Cardiac muscle cell (in vitro differentiated cells and primary cell): ENCODE measurements at regions not wholly inside any gene's neighbourhood (a gene's known extent, or its start where the extent isn't known, plus 50 kb on each side); places are given as distances from the start of the nearest gene placed in this dataset.

Experiments
- DNase-seq, 2 donors: peaks; one replicate each; pipeline versions ENCODE4 v3.0.0 to v3.0.0-alpha.2; 2010 to 2017; ENCODE audit warnings: low read depth in 1 of 2, low spot score in 1 of 2
- H3K27ac ChIP-seq: fragments of 200-600 bp; sonication (generic); 2 replicates; pipeline ENCODE4 v1.5.1; 2016
- H3K27me3 ChIP-seq: fragments of 200-600 bp; sonication (generic); 2 replicates; pipeline ENCODE4 v1.6.0; 2016; ENCODE audit warnings: control low read depth
- H3K36me3 ChIP-seq: fragments of 200-600 bp; sonication (generic); 2 replicates; pipeline ENCODE4 v1.5.1; 2016; ENCODE audit warnings: control low read depth
- H3K4me1 ChIP-seq: fragments of 200-600 bp; sonication (generic); 2 replicates; pipeline ENCODE4 v1.8.1; 2017; ENCODE audit warnings: low read depth, mild to moderate bottlenecking, mixed run types
- H3K4me3 ChIP-seq: fragments of 200-600 bp; sonication (generic); 2 replicates; pipeline ENCODE4 v1.5.1; 2016; ENCODE audit warnings: mild to moderate bottlenecking
- H3K9me3 ChIP-seq: fragments of 200-600 bp; sonication (generic); 2 replicates; pipeline ENCODE4 v1.5.1; 2017; ENCODE audit warnings: low read depth, mild to moderate bottlenecking, control low read depth
- TF ChIP-seq, protein P1 (sequence below): IDR thresholded peaks from 2 replicates; pipeline ENCODE4 v1.5.1; 2012; ENCODE audit warnings: low read depth, mild to moderate bottlenecking, low read length

DNA sequence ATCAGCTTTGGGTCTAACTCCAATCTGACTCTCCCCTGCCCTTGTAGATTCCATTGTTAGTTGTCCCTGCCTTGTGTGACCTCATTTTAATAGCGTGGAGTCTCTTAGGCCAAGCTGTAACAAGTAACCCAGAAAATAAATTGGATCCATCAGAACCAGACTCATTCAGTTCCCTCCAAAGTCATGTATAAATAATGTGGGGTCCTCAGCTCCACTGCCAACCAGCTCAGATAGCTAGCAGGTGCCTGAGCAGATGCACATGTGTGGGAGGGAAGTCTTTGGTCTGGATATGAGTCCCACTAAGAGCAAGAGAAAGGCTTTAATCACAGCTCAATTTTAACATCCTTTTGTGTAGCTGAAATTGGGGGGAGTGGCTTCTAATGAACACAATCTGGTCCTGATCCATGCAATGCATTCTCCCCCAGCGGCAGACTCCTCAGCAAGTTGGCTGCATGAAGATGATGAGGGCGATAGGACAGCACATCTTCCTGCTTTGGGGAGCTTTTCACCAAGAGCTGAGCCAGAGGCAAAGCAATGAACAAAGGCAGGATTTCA is 151.6 kb downstream of the ABCC12 start:
- Histone ChIP-seq H3K4me3 (no peak overlapping the region), H3K27me3 (no peaks in the 10 kb centered on the region), H3K9me3 (no peaks in the 10 kb centered on the region), H3K27ac (no peak overlapping the region), H3K4me1 (no peaks in the 10 kb centered on the region), H3K36me3 (no peaks in the 10 kb centered on the region)
- TF ChIP-seq, protein P1, sequence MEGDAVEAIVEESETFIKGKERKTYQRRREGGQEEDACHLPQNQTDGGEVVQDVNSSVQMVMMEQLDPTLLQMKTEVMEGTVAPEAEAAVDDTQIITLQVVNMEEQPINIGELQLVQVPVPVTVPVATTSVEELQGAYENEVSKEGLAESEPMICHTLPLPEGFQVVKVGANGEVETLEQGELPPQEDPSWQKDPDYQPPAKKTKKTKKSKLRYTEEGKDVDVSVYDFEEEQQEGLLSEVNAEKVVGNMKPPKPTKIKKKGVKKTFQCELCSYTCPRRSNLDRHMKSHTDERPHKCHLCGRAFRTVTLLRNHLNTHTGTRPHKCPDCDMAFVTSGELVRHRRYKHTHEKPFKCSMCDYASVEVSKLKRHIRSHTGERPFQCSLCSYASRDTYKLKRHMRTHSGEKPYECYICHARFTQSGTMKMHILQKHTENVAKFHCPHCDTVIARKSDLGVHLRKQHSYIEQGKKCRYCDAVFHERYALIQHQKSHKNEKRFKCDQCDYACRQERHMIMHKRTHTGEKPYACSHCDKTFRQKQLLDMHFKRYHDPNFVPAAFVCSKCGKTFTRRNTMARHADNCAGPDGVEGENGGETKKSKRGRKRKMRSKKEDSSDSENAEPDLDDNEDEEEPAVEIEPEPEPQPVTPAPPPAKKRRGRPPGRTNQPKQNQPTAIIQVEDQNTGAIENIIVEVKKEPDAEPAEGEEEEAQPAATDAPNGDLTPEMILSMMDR = no peak
- DNase-seq = no peak

DNA sequence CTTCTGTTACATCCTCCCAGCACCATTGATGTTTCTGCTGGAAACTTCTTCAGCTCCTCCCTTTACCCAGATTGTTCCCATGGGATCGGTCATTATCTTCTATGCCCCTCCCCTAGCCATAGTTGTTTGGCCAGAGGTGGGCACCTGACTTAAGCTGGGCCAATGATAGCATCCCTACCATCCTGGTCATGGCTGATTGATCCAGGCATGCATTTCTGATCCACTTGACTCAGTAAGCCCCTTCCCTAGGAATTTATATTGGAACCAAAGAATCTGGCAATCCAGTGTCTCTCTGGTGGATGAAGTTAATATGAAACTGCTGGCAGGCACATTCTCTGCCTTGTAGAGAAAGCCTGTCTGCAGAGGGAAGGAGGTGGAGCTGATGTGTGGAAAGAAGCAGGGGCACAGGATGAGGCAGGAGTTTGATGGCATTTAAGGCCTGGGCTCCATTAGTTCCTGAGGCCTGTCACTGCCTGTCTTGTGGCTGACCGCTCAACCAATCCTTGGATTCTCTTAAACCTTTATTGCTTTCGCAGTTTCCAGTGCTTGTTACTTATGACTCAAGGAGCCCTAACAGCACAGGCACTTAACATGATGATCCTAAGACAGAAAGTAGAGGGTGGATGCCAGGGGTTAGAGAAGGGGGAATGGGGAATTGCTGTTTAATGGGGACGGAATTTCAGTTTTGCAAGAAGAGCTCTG is 152.4 kb downstream of the ABCC12 start:
- no peaks in the 10 kb centered on the region for H3K27me3 ChIP-seq
- H3K4me3 ChIP-seq = no peak overlapping the region
- no peaks in the 10 kb centered on the region for H3K9me3 ChIP-seq
- DNase-seq = no peak
- TF ChIP-seq, protein P1 = no peak
- no peaks in the 10 kb centered on the region for H3K4me1 ChIP-seq
- H3K36me3 ChIP-seq = no peaks in the 10 kb centered on the region
- no peak overlapping the region for H3K27ac ChIP-seq

DNA sequence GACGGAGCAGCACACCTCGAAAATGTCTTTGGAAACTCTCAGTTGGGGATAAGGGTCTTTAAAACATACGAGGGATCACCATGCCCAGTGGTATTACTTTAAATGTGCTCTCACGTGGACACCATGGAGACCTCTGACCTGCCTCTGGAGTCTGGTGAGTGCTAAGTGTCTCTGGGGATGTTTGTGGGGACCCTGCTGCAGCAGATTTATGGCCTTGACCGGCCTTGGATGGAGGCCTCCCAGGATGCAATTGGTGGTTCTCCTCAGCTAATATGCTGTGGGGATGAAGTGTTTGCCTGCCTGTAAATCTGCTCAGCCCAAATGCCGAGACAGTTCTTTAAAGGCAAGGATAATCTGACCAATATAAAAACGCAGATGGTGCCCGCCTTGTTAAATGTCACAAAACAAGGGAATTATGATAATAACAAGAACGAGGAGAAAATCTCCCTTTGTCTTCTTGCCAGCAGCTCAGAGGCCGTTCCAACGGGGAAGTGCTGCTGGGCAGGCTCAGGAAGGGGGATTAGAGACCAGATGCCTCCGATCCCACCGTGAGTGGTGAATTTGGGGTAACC is 154.4 kb downstream of the ABCC12 start:
- no peaks in the 10 kb centered on the region for H3K36me3 ChIP-seq
- H3K27ac ChIP-seq = no peak overlapping the region
- no peaks in the 10 kb centered on the region for H3K27me3 ChIP-seq
- TF ChIP-seq, protein P1 = no peak
- no peak overlapping the region for H3K4me3 ChIP-seq
- H3K9me3 ChIP-seq = no peaks in the 10 kb centered on the region
- no peaks in the 10 kb centered on the region for H3K4me1 ChIP-seq
- DNase-seq = no peak

DNA sequence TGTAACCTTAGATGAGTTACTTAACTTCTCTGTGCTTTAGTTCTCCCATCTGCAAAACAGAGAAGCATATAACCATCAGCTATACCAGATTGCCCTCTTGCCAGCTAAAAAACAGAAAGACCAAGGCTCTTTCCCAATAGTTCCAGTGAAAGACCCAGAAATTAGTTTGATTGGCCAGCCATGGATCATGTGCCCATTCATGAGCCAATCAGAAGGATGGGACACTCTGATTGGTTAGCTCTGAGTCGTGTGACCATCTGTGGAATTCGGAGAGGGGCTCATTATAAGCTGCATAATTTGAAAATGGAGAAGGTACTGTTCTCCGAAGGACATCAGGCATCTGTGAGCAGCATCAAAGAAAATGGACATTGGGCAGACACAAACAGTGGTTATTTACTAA is 155.2 kb downstream of the ABCC12 start:
- Histone ChIP-seq H3K4me3 (no peak overlapping the region), H3K36me3 (no peaks in the 10 kb centered on the region), H3K4me1 (no peaks in the 10 kb centered on the region), H3K27me3 (no peaks in the 10 kb centered on the region), H3K27ac (no peak overlapping the region), H3K9me3 (no peaks in the 10 kb centered on the region)
- TF ChIP-seq, protein P1 = no peak
- DNase-seq = no peak

DNA sequence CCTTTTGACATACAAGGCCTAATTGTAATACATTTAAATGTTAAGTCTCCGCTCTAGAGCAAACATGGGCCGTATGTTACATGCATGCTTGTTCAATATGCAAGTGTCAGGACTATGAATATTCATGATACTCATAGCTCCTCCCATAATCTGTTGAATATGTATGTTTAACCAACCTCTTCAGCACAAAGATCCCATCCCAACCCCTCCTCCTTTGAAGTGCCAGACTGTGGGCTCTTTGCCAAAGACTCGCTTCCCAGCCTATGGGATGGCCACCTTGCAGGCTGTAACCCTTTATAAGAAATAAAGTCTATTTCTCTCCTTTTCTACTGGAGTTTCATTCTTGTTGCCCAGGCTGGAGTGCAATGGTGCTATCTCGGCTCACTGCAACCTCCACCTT is 156.2 kb downstream of the ABCC12 start:
- H3K27ac ChIP-seq = no peak overlapping the region
- no peak for DNase-seq
- H3K9me3 ChIP-seq = no peaks in the 10 kb centered on the region
- TF ChIP-seq, protein P1 = no peak
- H3K36me3 ChIP-seq = no peaks in the 10 kb centered on the region
- no peak overlapping the region for H3K4me3 ChIP-seq
- H3K27me3 ChIP-seq = no peaks in the 10 kb centered on the region
- no peaks in the 10 kb centered on the region for H3K4me1 ChIP-seq
